ENCODE measurements at regions not wholly inside any gene's neighbourhood (a gene's known extent, or its start where the extent isn't known, plus 50 kb on each side); places are given as distances from the start of the nearest gene placed in this dataset.

GRCh38 chr3:126266291-126266840, 86.0 kb upstream of the ALDH1L1 start:
- peak; percentile 62 to 96 for TF ChIP-seq EP300 (IDR thresholded peaks at IDR 0.05)
- TF ChIP-seq POLR2A (IDR thresholded peaks at IDR 0.05) = peak in 1 of 2 donors; percentile 11
- no peak for TF ChIP-seq CTCF (IDR thresholded peaks at IDR 0.05)
- 36 to 43% methylated on average over 13 to 15 of the region's 15 CpGs for WGBS, 2 donors
- no peaks in the 10 kb centered on the region for H3K36me3 ChIP-seq
- peak overlapping the region in 1 of 4 donors; percentile 42 for H3K4me3 ChIP-seq
- peak; percentile 49 to 61 for DNase-seq (ENCODE audit: low spot score in 2 of 2)
- peak overlapping the region; percentile 79 to 96 (median 91) for H3K27ac ChIP-seq
- peaks cover 0 to 75% (median 37%) of the 10 kb centered on the region in 4 donors for H3K4me1 ChIP-seq
- H3K27me3 ChIP-seq = no peaks in the 10 kb centered on the region
- peaks cover 0 to 5% (median 0%) of the 10 kb centered on the region in 4 donors for H3K9me3 ChIP-seq

- peaks cover 0 to 75% (median 32%) of the 10 kb centered on the region in 4 donors for H3K4me1 ChIP-seq
- H3K4me3 ChIP-seq = no peak overlapping the region
- no peak for DNase-seq (ENCODE audit: low spot score in 2 of 2)
- no peaks in the 10 kb centered on the region for H3K36me3 ChIP-seq
- WGBS, 2 donors = 72 to 76% methylated on average over 12 of the region's 12 CpGs
- no peaks in the 10 kb centered on the region for H3K27me3 ChIP-seq
- H3K27ac ChIP-seq = peak overlapping the region; percentile 79 to 96 (median 91)
- H3K9me3 ChIP-seq = peaks cover 0 to 5% (median 0%) of the 10 kb centered on the region in 4 donors
- TF ChIP-seq CTCF (IDR thresholded peaks at IDR 0.05) (no peak), POLR2A (IDR thresholded peaks at IDR 0.05) (no peak), EP300 (IDR thresholded peaks at IDR 0.05) (no peak)
These were observed 84.6 kb upstream of the ALDH1L1 start for GRCh38 chr3:126264952-126265351.

GRCh38 chr3:126264381-126264780, 84.0 kb upstream of the ALDH1L1 start:
- no peak for DNase-seq (ENCODE audit: low spot score in 2 of 2)
- TF ChIP-seq EP300 (IDR thresholded peaks at IDR 0.05) = no peak
- no peak for TF ChIP-seq POLR2A (IDR thresholded peaks at IDR 0.05)
- no peak for TF ChIP-seq CTCF (IDR thresholded peaks at IDR 0.05)
- Histone ChIP-seq H3K36me3 (no peaks in the 10 kb centered on the region), H3K4me1 (peaks cover 0 to 75% (median 29%) of the 10 kb centered on the region in 4 donors), H3K27me3 (no peaks in the 10 kb centered on the region), H3K4me3 (no peak overlapping the region), H3K27ac (peak overlapping the region in 3 of 4 donors; percentile 90 to 96 (median 92)), H3K9me3 (peaks cover 0 to 5% (median 0%) of the 10 kb centered on the region in 4 donors)
- WGBS, 2 donors = 79% methylated on average over 7 of the region's 7 CpGs

- Histone ChIP-seq H3K9me3 (peaks cover 0 to 5% (median 0%) of the 10 kb centered on the region in 4 donors), H3K4me1 (peaks cover 0 to 72% (median 26%) of the 10 kb centered on the region in 4 donors), H3K36me3 (no peaks in the 10 kb centered on the region), H3K4me3 (no peak overlapping the region), H3K27ac (peak overlapping the region in 2 of 4 donors; percentile 92 to 96), H3K27me3 (no peaks in the 10 kb centered on the region)
- TF ChIP-seq POLR2A (IDR thresholded peaks at IDR 0.05) = no peak
- no peak for TF ChIP-seq EP300 (IDR thresholded peaks at IDR 0.05)
- TF ChIP-seq CTCF (IDR thresholded peaks at IDR 0.05) = no peak
- no peak for DNase-seq (ENCODE audit: low spot score in 2 of 2)
- 87 to 96% methylated on average over 4 of the region's 4 CpGs for WGBS, 2 donors
These were observed 83.6 kb upstream of the ALDH1L1 start for GRCh38 chr3:126263971-126264370.

- H3K27ac ChIP-seq = peak overlapping the region in 1 of 4 donors; percentile 92
- peaks cover 0 to 5% (median 0%) of the 10 kb centered on the region in 4 donors for H3K9me3 ChIP-seq
- WGBS, 2 donors = 94% methylated on average over 9 of the region's 9 CpGs
- H3K36me3 ChIP-seq = no peaks in the 10 kb centered on the region
- no peak for DNase-seq (ENCODE audit: low spot score in 2 of 2)
- TF ChIP-seq CTCF (IDR thresholded peaks at IDR 0.05) (no peak), EP300 (IDR thresholded peaks at IDR 0.05) (no peak), POLR2A (IDR thresholded peaks at IDR 0.05) (no peak)
- peaks cover 0 to 68% (median 23%) of the 10 kb centered on the region in 4 donors for H3K4me1 ChIP-seq
- no peak overlapping the region for H3K4me3 ChIP-seq
- H3K27me3 ChIP-seq = no peaks in the 10 kb centered on the region
These were observed 83.2 kb upstream of the ALDH1L1 start for GRCh38 chr3:126263539-126263938.

Data from tibial nerve (tissue), 4 donors.